HG03457 (cell line): ENCODE measurements at regions not wholly inside any gene's neighbourhood (a gene's known extent, or its start where the extent isn't known, plus 50 kb on each side); places are given as distances from the start of the nearest gene placed in this dataset.

Experiments
- ATAC-seq: cut with Tn5 transposase; IDR thresholded peaks from one replicate; pipeline ENCODE4 v1.9.1; 2021; ENCODE audit warnings: moderate number of reproducible peaks; ENCODE audit not compliant: unreplicated experiment

GRCh38 chr7:17638727-17639126 is 301.6 kb downstream of the SNX13 start:
- no peak for ATAC-seq

GRCh38 chr7:17640730-17641377 is 299.4 kb downstream of the SNX13 start:
- ATAC-seq: no peak

- no peak for ATAC-seq
Observed at GRCh38 chr7:17645500-17645899, 294.8 kb downstream of the SNX13 start.

GRCh38 chr7:17646253-17646956 is 293.9 kb downstream of the SNX13 start:
- no peak for ATAC-seq

GRCh38 chr7:17651341-17651740 is 289.0 kb downstream of the SNX13 start:
- no peak for ATAC-seq

GRCh38 chr7:17651863-17652385 is 288.4 kb downstream of the SNX13 start:
- ATAC-seq: no peak

GRCh38 chr7:17654940-17655339 is 285.4 kb downstream of the SNX13 start:
- ATAC-seq: no peak

GRCh38 chr7:17659126-17659525 is 281.2 kb downstream of the SNX13 start:
- ATAC-seq: no peak

- no peak for ATAC-seq
Observed at GRCh38 chr7:17660116-17660515, 280.2 kb downstream of the SNX13 start.

- ATAC-seq: no peak
Observed at GRCh38 chr7:17661982-17662585, 278.2 kb downstream of the SNX13 start.

- no peak for ATAC-seq
Observed at GRCh38 chr7:17663061-17663675, 277.1 kb downstream of the SNX13 start.

- no peak for ATAC-seq
Observed at GRCh38 chr7:17665029-17665428, 275.3 kb downstream of the SNX13 start.

GRCh38 chr7:17668122-17668521 is 272.2 kb downstream of the SNX13 start:
- ATAC-seq: no peak

GRCh38 chr7:17669204-17669603 is 271.1 kb downstream of the SNX13 start:
- no peak for ATAC-seq

GRCh38 chr7:17671956-17672355 is 268.3 kb downstream of the SNX13 start:
- ATAC-seq: no peak

- no peak for ATAC-seq
Observed at GRCh38 chr7:17672783-17673182, 267.5 kb downstream of the SNX13 start.

GRCh38 chr7:17674166-17674942 is 265.9 kb downstream of the SNX13 start:
- no peak for ATAC-seq

GRCh38 chr7:17674943-17675608 is 265.2 kb downstream of the SNX13 start:
- ATAC-seq: no peak

GRCh38 chr7:17677408-17677807 is 262.9 kb downstream of the SNX13 start:
- ATAC-seq: no peak

GRCh38 chr7:17678896-17679295 is 261.4 kb downstream of the SNX13 start:
- ATAC-seq: no peak
